GM12891 (cell line): ENCODE measurements at regions not wholly inside any gene's neighbourhood (a gene's known extent, or its start where the extent isn't known, plus 50 kb on each side); places are given as distances from the start of the nearest gene placed in this dataset.

ENCODE experiments used
- PAX5 ChIP-seq: IDR thresholded peaks from 2 replicates; pipeline ENCODE4 v1.6.1; 2011; ENCODE audit warnings: low read length, moderate library complexity, mild to moderate bottlenecking; ENCODE audit not compliant: insufficient read depth, severe bottlenecking
- POU2F2 ChIP-seq: IDR thresholded peaks from 2 replicates; pipeline ENCODE4 v1.6.1; 2011; ENCODE audit warnings: low read depth, mild to moderate bottlenecking, control low read depth, low read length, moderate library complexity

DNA sequence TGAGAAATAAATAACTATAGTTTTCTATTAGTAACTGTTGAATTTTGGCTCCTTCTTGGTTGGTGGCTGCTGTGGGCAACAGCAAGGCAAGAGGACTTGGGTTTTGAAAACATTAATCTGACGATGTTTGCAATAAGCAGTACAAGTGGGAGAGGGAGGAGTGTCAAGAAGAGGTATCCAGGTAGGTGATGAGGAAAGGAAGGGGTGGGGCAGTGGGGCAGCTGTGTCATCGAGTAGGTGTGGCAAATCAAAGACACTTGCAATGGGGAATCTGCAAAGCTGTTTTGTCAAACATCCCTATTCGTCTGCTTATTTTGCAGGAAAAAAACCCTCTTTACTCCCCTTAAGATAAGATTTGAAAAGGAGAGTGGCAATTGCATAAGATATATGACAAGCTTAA is 171.9 kb upstream of the MAP3K7 start:
- TF ChIP-seq POU2F2 (no peak), PAX5 (no peak)
